ENCODE measurements at regions not wholly inside any gene's neighbourhood (a gene's known extent, or its start where the extent isn't known, plus 50 kb on each side); places are given as distances from the start of the nearest gene placed in this dataset.

GRCh38 chr2:196338440-196338839, 167.1 kb upstream of the STK17B start:
- WGBS, 2 experiments (ENCODE audit: low coverage in 1 of 2, low lambda C conversion rate in 2 of 2, missing lambda C conversion rate in 2 of 2): 59 to 65% methylated on average over 2 of the region's 2 CpGs
- no peaks in the 10 kb centered on the region for H3K36me3 ChIP-seq (ENCODE audit: low read depth)
- H3K27me3 ChIP-seq (replicated peaks; ENCODE audit: insufficient read depth): no peaks in the 10 kb centered on the region
- in situ Hi-C loops (cut with MboI): loop anchor here (5.0 kb wide), 1 partner anchor 256 kb away; no protein-coding TSS in a partner anchor
- H3F3A ChIP-seq (ENCODE audit: insufficient read depth): peaks cover 15% of the 10 kb centered on the region
- no peak overlapping the region for H2AFZ ChIP-seq
- no peak for DNase-seq
- H3K9me3 ChIP-seq (ENCODE audit: low read depth): no peaks in the 10 kb centered on the region
- no peaks in the 10 kb centered on the region for H3K79me2 ChIP-seq (ENCODE audit: insufficient read depth)
- no peaks in the 10 kb centered on the region for H3K9me2 ChIP-seq (ENCODE audit: insufficient read depth)
- H3K4me3 ChIP-seq: no peak overlapping the region
- no peaks in the 10 kb centered on the region for H4K20me1 ChIP-seq (ENCODE audit: insufficient read depth)
- no peak overlapping the region for H3K27ac ChIP-seq
- H3K9ac ChIP-seq: no peak overlapping the region
- no peak for TF ChIP-seq EZH2phosphoT487 (IDR thresholded peaks at IDR 0.05; ENCODE audit: insufficient read depth, low read depth)
- TF ChIP-seq EZH2 (IDR thresholded peaks at IDR 0.05; ENCODE audit: insufficient read depth, poor library complexity, severe bottlenecking): no peak
- peaks cover 17% of the 10 kb centered on the region for H3K4me1 ChIP-seq (ENCODE audit: insufficient read depth)
- H3K4me2 ChIP-seq (ENCODE audit: unreplicated experiment): no peak overlapping the region

- DNase-seq: no peak
- Histone ChIP-seq H2AFZ (no peak overlapping the region), H3K27ac (no peak overlapping the region), H3K9ac (no peak overlapping the region), H3K4me1 (ENCODE audit: insufficient read depth) (no peaks in the 10 kb centered on the region), H4K20me1 (ENCODE audit: insufficient read depth) (no peaks in the 10 kb centered on the region), H3K4me3 (no peak overlapping the region), H3K9me2 (ENCODE audit: insufficient read depth) (no peaks in the 10 kb centered on the region), H3K36me3 (ENCODE audit: low read depth) (no peaks in the 10 kb centered on the region), H3K27me3 (replicated peaks; ENCODE audit: insufficient read depth) (no peaks in the 10 kb centered on the region), H3K4me2 (ENCODE audit: unreplicated experiment) (no peak overlapping the region), H3K9me3 (ENCODE audit: low read depth) (no peaks in the 10 kb centered on the region), H3F3A (ENCODE audit: insufficient read depth) (no peaks in the 10 kb centered on the region), H3K79me2 (ENCODE audit: insufficient read depth) (no peaks in the 10 kb centered on the region)
- in situ Hi-C loops (cut with MboI): no loop called here
- 63 to 72% methylated on average over 2 of the region's 2 CpGs for WGBS, 2 experiments (ENCODE audit: low coverage in 1 of 2, low lambda C conversion rate in 2 of 2, missing lambda C conversion rate in 2 of 2)
- TF ChIP-seq EZH2phosphoT487 (IDR thresholded peaks at IDR 0.05; ENCODE audit: insufficient read depth, low read depth): no peak
Measured at GRCh38 chr2:196341277-196341841, 170.0 kb upstream of the STK17B start.

- Histone ChIP-seq H3K4me3 (no peak overlapping the region), H3K79me2 (ENCODE audit: insufficient read depth) (no peaks in the 10 kb centered on the region), H3K27me3 (replicated peaks; ENCODE audit: insufficient read depth) (no peaks in the 10 kb centered on the region), H3K9me3 (ENCODE audit: low read depth) (no peaks in the 10 kb centered on the region), H3K9me2 (ENCODE audit: insufficient read depth) (no peaks in the 10 kb centered on the region), H3K9ac (no peak overlapping the region), H2AFZ (no peak overlapping the region), H3K4me2 (ENCODE audit: unreplicated experiment) (no peak overlapping the region), H4K20me1 (ENCODE audit: insufficient read depth) (no peaks in the 10 kb centered on the region), H3K27ac (no peak overlapping the region), H3F3A (ENCODE audit: insufficient read depth) (no peaks in the 10 kb centered on the region), H3K36me3 (ENCODE audit: low read depth) (no peaks in the 10 kb centered on the region), H3K4me1 (ENCODE audit: insufficient read depth) (no peaks in the 10 kb centered on the region)
- DNase-seq: no peak
- in situ Hi-C loops (cut with MboI): no loop called here
- 83 to 85% methylated on average over 1 of the region's 1 CpG for WGBS, 2 experiments (ENCODE audit: low coverage in 1 of 2, low lambda C conversion rate in 2 of 2, missing lambda C conversion rate in 2 of 2)
- TF ChIP-seq EZH2 (IDR thresholded peaks at IDR 0.05; ENCODE audit: insufficient read depth, poor library complexity, severe bottlenecking) (no peak), EZH2phosphoT487 (IDR thresholded peaks at IDR 0.05; ENCODE audit: insufficient read depth, low read depth) (no peak)
Measured at GRCh38 chr2:196344397-196344796, 173.0 kb upstream of the STK17B start.

GRCh38 chr2:196353717-196354116, 182.3 kb upstream of the STK17B start:
- H3K9me2 ChIP-seq (ENCODE audit: insufficient read depth): no peaks in the 10 kb centered on the region
- WGBS, 2 experiments (ENCODE audit: low coverage in 1 of 2, low lambda C conversion rate in 2 of 2, missing lambda C conversion rate in 2 of 2): 89 to 100% methylated on average over 1 of the region's 1 CpG
- in situ Hi-C loops (cut with MboI): no loop called here
- no peak overlapping the region for H3K9ac ChIP-seq
- no peaks in the 10 kb centered on the region for H3K79me2 ChIP-seq (ENCODE audit: insufficient read depth)
- H3K4me2 ChIP-seq (ENCODE audit: unreplicated experiment): no peak overlapping the region
- no peaks in the 10 kb centered on the region for H4K20me1 ChIP-seq (ENCODE audit: insufficient read depth)
- no peak overlapping the region for H3K4me3 ChIP-seq
- H3K9me3 ChIP-seq (ENCODE audit: low read depth): no peaks in the 10 kb centered on the region
- H3F3A ChIP-seq (ENCODE audit: insufficient read depth): no peaks in the 10 kb centered on the region
- TF ChIP-seq EZH2 (IDR thresholded peaks at IDR 0.05; ENCODE audit: insufficient read depth, poor library complexity, severe bottlenecking) (no peak), EZH2phosphoT487 (IDR thresholded peaks at IDR 0.05; ENCODE audit: insufficient read depth, low read depth) (no peak)
- no peaks in the 10 kb centered on the region for H3K4me1 ChIP-seq (ENCODE audit: insufficient read depth)
- no peak overlapping the region for H2AFZ ChIP-seq
- no peak overlapping the region for H3K27ac ChIP-seq
- H3K36me3 ChIP-seq (ENCODE audit: low read depth): no peaks in the 10 kb centered on the region
- no peaks in the 10 kb centered on the region for H3K27me3 ChIP-seq (replicated peaks; ENCODE audit: insufficient read depth)
- DNase-seq: no peak

- Histone ChIP-seq H3K79me2 (ENCODE audit: insufficient read depth) (no peaks in the 10 kb centered on the region), H3K9me3 (ENCODE audit: low read depth) (no peaks in the 10 kb centered on the region), H3K4me2 (ENCODE audit: unreplicated experiment) (no peak overlapping the region), H3K36me3 (ENCODE audit: low read depth) (no peaks in the 10 kb centered on the region), H3F3A (ENCODE audit: insufficient read depth) (no peaks in the 10 kb centered on the region), H3K27me3 (replicated peaks; ENCODE audit: insufficient read depth) (no peaks in the 10 kb centered on the region), H3K4me1 (ENCODE audit: insufficient read depth) (no peaks in the 10 kb centered on the region), H4K20me1 (ENCODE audit: insufficient read depth) (no peaks in the 10 kb centered on the region), H2AFZ (no peak overlapping the region), H3K9me2 (ENCODE audit: insufficient read depth) (no peaks in the 10 kb centered on the region), H3K27ac (no peak overlapping the region), H3K4me3 (no peak overlapping the region), H3K9ac (no peak overlapping the region)
- WGBS, 2 experiments (ENCODE audit: low coverage in 1 of 2, low lambda C conversion rate in 2 of 2, missing lambda C conversion rate in 2 of 2): 89 to 95% methylated on average over 4 of the region's 4 CpGs
- in situ Hi-C loops (cut with MboI): no loop called here
- DNase-seq: no peak
- TF ChIP-seq EZH2 (IDR thresholded peaks at IDR 0.05; ENCODE audit: insufficient read depth, poor library complexity, severe bottlenecking): no peak
- no peak for TF ChIP-seq EZH2phosphoT487 (IDR thresholded peaks at IDR 0.05; ENCODE audit: insufficient read depth, low read depth)
Measured at GRCh38 chr2:196354186-196354585, 182.8 kb upstream of the STK17B start.

Measured in GM23248 (cell line).